ENCODE measurements at regions not wholly inside any gene's neighbourhood (a gene's known extent, or its start where the extent isn't known, plus 50 kb on each side); places are given as distances from the start of the nearest gene placed in this dataset.
"Not testable (repeated sequence)": the region's sequence is repeated elsewhere in the genome, so short reads cannot be mapped to it uniquely, and the experiment has no call there.

GRCh38 chr21:10367586-10367985 is 153.8 kb upstream of the TPTE start:
- DNase-seq: not testable (repeated sequence)

DNA sequence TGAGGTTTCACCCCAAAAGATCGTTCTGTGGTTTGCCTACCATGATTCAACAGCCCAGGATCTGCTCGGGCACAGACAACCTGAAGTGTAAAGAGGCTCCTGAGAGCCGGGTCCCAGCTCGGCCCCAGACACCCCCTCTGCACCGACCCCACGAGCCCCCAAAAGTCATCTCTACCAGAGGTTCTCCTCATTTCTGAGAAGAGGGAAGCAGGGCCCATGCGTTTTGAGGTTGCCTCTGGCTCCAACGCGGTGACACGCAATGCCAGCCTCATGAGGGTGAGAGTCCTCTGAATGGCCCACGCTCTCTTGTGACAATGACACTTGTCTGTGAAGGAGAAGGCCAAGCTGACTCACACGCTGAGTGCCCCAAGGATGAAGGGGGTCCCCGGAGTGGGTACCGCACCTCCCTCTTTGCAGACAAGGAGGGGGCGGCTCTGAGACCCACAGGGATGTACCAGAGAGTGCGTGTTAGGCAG is 153.0 kb upstream of the TPTE start:
- not testable (repeated sequence) for DNase-seq

- DNase-seq: not testable (repeated sequence)
These were observed 152.1 kb upstream of the TPTE start for GRCh38 chr21:10369289-10369688.

- not testable (repeated sequence) for DNase-seq
These were observed 143.6 kb upstream of the TPTE start for GRCh38 chr21:10377758-10378157.

DNA sequence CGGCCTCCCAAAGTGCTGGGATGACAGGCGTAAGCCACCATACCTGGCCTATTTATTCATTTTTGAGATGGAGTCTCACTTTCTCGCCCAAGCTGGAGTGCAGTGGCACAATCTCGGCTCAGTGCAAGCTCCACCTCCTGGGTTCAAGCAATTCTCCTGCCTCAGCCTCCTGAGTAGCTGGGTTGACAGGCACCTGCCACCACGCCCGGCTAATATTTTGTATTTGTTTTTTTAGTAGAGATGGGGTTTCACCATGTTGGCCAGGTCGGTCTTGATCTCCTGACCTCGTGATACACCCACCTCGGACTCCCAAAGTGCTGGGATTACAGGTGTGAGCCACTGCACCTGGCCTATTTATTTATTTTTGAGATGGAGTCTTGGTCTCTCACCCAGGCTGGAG is 141.6 kb upstream of the TPTE start:
- not testable (repeated sequence) for DNase-seq

DNA sequence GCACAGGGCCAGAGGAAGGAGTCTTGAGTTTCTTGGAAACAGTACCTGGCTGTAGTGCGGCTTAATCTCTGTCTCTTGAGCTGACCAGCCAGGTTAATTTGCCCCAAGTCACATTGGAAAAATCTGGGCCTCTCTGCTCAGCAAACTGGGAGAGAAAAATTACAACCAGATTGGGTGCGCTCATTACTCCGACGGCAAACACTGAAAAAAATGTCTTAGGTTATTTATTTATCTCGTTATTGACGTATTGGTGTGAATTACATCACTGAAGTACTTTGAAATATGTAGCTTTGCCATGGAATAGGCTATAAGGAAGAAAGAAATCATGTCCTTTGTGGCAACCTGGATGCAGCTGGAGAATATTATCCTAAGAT is 139.7 kb upstream of the TPTE start:
- DNase-seq: not testable (repeated sequence)

DNA sequence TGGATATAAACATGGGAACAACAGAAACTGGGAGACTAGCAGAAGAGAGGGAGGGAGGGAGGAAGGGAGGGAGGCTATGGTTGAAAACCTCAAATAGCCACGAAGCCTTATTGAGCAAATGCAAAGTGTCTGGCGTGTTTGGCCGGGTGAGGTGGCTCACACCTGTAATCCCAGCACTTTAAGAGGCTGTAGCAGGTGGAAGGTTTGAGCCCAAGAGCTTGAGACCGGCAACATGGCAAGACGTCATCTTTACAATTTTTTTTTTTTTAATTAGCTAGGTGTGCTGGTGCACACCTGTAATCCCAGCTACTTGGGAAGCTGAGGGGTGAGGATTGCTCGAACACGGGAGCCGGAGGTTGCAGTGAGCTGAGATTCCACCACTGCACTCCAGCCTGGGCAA is 139.2 kb upstream of the TPTE start:
- not testable (repeated sequence) for DNase-seq

DNA sequence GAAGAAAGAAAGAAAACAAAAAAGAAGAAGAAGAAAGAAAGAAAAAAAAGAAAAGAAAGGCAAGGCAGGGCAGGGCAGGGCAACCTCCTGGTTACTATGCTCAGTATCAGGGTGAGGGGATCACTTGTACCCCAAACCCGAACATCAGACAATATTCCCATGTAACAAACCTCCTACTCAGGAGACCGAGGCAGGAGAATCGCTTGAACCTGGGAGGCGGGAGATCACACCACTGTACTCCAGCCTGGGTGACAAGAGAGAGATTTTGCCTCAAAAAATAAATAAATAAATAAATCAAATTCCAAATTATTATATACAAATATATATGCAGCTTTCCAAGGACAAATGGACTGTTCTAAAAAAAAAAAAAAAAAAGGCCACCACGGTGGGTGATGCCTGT is 138.8 kb upstream of the TPTE start:
- DNase-seq: not testable (repeated sequence)

DNA sequence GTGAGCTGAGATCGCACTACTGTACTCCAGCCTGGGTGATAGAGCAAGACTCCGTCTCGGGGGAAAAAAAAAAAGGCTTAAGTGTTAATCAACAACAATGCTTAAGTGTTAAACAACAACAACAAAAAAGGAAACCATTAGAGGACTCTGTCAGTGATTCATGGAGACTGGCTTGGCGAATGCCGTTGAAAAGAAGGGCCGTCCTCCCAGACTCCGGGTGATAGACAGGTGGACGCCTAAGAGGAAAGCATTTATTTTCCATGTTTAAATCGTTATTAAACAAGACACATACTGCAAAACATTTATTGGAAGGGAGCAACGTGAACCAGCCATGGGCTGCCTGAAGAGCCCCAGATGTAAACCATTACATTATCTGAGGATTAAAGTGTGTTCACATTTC is 137.8 kb upstream of the TPTE start:
- not testable (repeated sequence) for DNase-seq

GRCh38 chr21:10384304-10384861 is 137.0 kb upstream of the TPTE start:
- not testable (repeated sequence) for DNase-seq

GRCh38 chr21:10385202-10385601 is 136.2 kb upstream of the TPTE start:
- DNase-seq: not testable (repeated sequence)

GRCh38 chr21:10385898-10386527 is 135.4 kb upstream of the TPTE start:
- DNase-seq: not testable (repeated sequence)

- DNase-seq: not testable (repeated sequence)
These were observed 133.5 kb upstream of the TPTE start for GRCh38 chr21:10387692-10388450.

- not testable (repeated sequence) for DNase-seq
These were observed 132.8 kb upstream of the TPTE start for GRCh38 chr21:10388625-10389024.

DNA sequence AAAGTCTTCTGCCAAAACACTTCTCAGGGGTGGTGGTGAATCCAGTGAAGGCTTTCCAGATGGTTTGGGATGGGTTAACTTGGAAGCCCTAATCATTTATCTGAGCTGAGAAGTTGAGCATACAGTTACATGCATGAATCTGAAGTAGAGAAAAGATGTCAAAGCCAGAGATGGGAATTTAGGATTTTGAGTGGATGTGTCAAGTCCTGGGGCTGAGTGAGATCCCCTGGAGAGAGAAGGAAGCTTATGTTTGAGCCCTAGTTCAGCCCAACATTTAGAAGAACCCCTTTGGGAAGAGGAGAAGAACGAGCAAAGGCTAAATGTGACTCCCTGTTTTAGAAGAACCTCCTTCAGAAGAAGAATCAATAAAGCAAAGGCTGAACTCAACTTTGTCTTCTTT is 129.1 kb upstream of the TPTE start:
- DNase-seq: not testable (repeated sequence)

GRCh38 chr21:10395963-10396362 is 125.4 kb upstream of the TPTE start:
- DNase-seq: not testable (repeated sequence)

DNA sequence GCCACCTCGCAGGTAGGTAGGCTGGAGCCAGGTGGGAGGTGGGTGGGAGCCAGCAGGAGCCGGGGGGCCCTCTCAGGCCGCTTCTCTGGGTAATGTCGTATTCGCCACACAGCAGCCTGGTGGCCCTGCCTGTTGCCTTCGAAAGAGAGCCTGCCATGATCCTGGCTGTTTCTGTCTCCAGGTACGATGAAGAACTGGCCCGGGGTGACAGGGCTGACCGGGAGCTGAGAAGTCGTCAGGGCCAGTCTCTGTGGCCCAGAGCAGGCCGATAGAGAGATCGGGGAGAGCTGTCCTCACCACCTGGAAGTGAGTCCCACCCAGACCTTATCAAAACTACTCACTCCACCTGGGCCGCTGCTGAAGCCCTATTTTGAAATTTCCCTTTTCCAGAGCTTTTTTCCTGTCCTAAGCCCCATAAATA is 123.9 kb upstream of the TPTE start:
- DNase-seq: not testable (repeated sequence)

- DNase-seq: not testable (repeated sequence)
These were observed 122.5 kb upstream of the TPTE start for GRCh38 chr21:10398692-10399489.

DNA sequence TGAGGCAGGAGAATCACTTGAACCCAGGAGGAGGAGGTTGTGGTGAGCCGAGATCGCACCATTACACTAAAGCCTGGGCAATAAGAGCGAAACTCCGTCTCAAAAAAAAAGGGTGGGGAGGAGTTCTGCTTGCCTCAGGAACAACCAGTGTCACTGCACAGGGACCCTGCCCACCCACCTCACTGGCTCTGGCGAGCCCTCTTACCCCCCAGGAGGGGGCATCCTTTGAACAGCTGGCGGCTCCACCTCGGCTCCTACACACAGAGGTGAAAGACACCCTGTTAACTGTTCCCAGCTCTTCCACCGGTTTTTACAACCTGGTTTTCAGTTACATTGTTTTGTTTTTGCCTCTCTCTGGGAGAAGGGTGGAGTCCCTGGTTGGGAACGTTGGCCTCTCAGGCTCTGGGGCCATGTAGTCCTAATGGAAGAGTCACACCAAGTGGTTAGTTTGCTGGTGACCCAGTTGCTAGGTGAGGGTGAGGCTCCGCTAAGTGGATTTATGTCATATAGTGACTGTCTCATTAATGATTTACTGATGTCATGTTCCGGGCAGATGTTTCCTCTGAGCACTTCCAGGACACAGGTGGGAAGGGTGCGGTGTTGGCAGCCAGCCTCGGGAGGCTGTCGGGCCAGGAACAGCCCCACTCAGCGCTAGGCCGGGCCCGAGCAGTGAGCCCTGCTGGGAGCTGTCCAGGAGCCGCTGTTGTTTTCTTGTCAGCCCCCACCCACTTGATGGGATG is 120.6 kb upstream of the TPTE start:
- not testable (repeated sequence) for DNase-seq

- DNase-seq: not testable (repeated sequence)
These were observed 118.9 kb upstream of the TPTE start for GRCh38 chr21:10402461-10402860.

DNA sequence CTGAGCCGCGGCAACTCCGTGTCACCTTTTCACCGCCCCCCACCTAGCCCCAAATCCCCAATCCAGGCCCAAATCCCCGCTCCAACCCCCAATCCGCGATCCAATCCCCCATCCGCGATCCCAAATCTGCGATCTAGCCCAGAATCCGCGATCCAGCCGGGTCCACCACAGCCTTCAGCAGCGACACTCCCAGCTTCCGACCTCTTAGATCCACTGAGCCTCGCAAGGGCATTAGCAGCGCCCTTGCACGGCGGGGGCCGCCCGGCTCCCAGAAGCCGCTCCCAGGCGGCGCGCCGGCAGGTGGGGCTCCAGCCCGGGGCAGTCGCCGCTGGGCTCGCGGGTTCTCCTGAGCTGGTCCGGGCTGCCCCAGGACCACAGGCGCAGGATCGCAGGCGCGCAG is 116.1 kb upstream of the TPTE start:
- DNase-seq: not testable (repeated sequence)

DNA sequence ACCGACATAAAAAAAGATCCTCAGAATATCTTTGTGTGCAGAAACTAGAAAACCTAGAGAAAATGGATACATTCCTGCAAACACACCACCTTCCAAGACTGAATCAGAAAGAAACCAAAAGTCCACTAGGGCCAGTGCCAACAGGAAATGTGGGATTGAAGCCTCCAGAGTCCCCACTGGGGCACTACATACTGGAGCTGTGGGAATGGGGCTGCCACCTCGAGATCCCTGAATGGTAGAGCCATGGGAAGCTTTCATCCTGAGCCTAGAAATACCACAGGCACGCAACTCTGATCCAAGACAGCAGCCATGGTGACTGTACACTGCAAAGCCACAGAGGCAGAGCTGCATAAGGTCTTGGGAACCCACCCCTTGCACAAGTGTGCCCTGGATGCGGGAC is 111.6 kb upstream of the TPTE start:
- DNase-seq: not testable (repeated sequence)

Measured in fibroblast of upper back skin (primary cell).